Neural progenitor cell (in vitro differentiated cells): ENCODE measurements at regions not wholly inside any gene's neighbourhood (a gene's known extent, or its start where the extent isn't known, plus 50 kb on each side); places are given as distances from the start of the nearest gene placed in this dataset.
A peak's percentile ranks its signal among the peaks of the same experiment; 100 is the strongest.

Experiments
- DNase-seq: peaks from one replicate; pipeline ENCODE4 v3.0.0-alpha.2; 2016; ENCODE audit warnings: low spot score
- H2AFZ ChIP-seq: fragments of 200-600 bp; sonication (generic); replicated peaks from 2 replicates; pipeline ENCODE4 v1.6.1; 2016; ENCODE audit warnings: antibody characterized with exemption
- H3F3A ChIP-seq: fragments of 200-600 bp; sonication (generic); 2 replicates; pipeline ENCODE4 v1.6.1; 2016; ENCODE audit warnings: antibody characterized with exemption, low read depth
- H3K27ac ChIP-seq: fragments of 200-600 bp; sonication (generic); 2 replicates; pipeline ENCODE4 v1.5.1; 2016; ENCODE audit warnings: mild to moderate bottlenecking
- H3K27me3 ChIP-seq: fragments of 200-600 bp; sonication (generic); 2 replicates; pipeline ENCODE4 v1.6.1; 2016; ENCODE audit warnings: mild to moderate bottlenecking, moderate library complexity
- H3K36me3 ChIP-seq: fragments of 200-600 bp; sonication (generic); 2 replicates; pipeline ENCODE4 v1.5.1; 2016
- H3K4me1 ChIP-seq: fragments of 200-600 bp; sonication (generic); 2 replicates; pipeline ENCODE4 v1.6.1; 2016; ENCODE audit warnings: mixed run types
- H3K4me2 ChIP-seq: fragments of 200-600 bp; sonication (generic); 2 replicates; pipeline ENCODE4 v1.6.1; 2016
- H3K4me3 ChIP-seq: fragments of 200-600 bp; sonication (generic); 2 replicates; pipeline ENCODE4 v1.5.1; 2016
- H3K79me2 ChIP-seq: fragments of 200-600 bp; sonication (generic); 2 replicates; pipeline ENCODE4 v1.6.1; 2016; ENCODE audit warnings: low read depth
- H3K9ac ChIP-seq: fragments of 200-600 bp; sonication (generic); 2 replicates; pipeline ENCODE4 v1.6.1; 2016
- H3K9me3 ChIP-seq: fragments of 200-600 bp; sonication (generic); 2 replicates; pipeline ENCODE4 v1.5.1; 2016; ENCODE audit warnings: low read depth
- H4K20me1 ChIP-seq: fragments of 200-600 bp; sonication (generic); 2 replicates; pipeline ENCODE4 v1.6.1; 2016; ENCODE audit warnings: low read depth
- H3K27ac Mint-ChIP-seq: 3 replicates; pipeline ENCODE4 v1.8.0; 2021; ENCODE audit warnings: mixed read lengths
- H3K27me3 Mint-ChIP-seq: 2 replicates; pipeline ENCODE4 v1.8.0; 2022; ENCODE audit warnings: low read depth, mild to moderate bottlenecking, inconsistent platforms, moderate library complexity, mixed read lengths; ENCODE audit not compliant: insufficient read depth
- H3K36me3 Mint-ChIP-seq: 3 replicates; pipeline ENCODE4 v1.8.0; 2021; ENCODE audit warnings: mixed read lengths
- H3K4me1 Mint-ChIP-seq: 3 replicates; pipeline ENCODE4 v1.8.0; 2021; ENCODE audit warnings: mixed read lengths
- H3K4me3 Mint-ChIP-seq: 3 replicates; pipeline ENCODE4 v1.8.0; 2021; ENCODE audit warnings: mild to moderate bottlenecking, moderate library complexity, mixed read lengths
- H3K9me3 Mint-ChIP-seq: 3 replicates; pipeline ENCODE4 v1.8.0; 2020; ENCODE audit warnings: mixed read lengths
- EZH2 ChIP-seq: fragments of 200-600 bp; sonication (generic); IDR thresholded peaks from 2 replicates; pipeline ENCODE4 v1.6.1; 2017; ENCODE audit warnings: antibody characterized with exemption, mild to moderate bottlenecking, moderate library complexity
- EZH2phosphoT487 ChIP-seq: fragments of 200-600 bp; sonication (generic); IDR thresholded peaks from 2 replicates; pipeline ENCODE4 v1.6.1; 2017; ENCODE audit warnings: antibody characterized with exemption
- TF ChIP-seq, protein P1 (sequence below): fragments of 200-600 bp; sonication (generic); IDR thresholded peaks from 2 replicates; pipeline ENCODE4 v1.5.1; 2017; ENCODE audit warnings: antibody characterized with exemption, mild to moderate bottlenecking

DNA sequence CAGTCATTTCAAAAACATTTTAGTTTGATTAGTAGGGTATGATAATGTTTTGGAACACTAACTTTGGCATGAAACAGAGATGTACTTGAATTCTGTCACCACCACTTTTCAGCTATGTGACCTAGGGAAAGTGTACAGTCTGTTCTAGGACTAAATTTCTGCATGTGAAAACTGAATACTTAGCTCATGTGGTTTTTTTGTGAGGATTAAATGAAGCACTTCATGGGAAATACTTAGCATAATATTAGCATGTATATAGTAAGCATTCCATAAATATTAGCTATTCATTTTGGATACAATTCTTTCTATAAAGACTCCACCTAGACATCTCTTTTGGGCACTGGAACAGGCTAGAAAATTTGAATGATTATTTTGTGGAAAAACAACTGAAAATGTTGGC is 1379.4 kb downstream of the RPA4 start:
- Histone ChIP-seq H3K27ac (no peak overlapping the region), H3K36me3 (no peaks in the 10 kb centered on the region), H3K4me1 (no peaks in the 10 kb centered on the region), H3K4me3 (no peak overlapping the region), H3K4me2 (no peak overlapping the region), H4K20me1 (no peaks in the 10 kb centered on the region), H3F3A (no peaks in the 10 kb centered on the region), H3K27me3 (no peaks in the 10 kb centered on the region), H3K79me2 (no peaks in the 10 kb centered on the region), H3K9me3 (no peaks in the 10 kb centered on the region), H3K9ac (no peak overlapping the region), H2AFZ (no peak overlapping the region)
- Mint-ChIP-seq H3K27ac (no peak overlapping the region), H3K4me1 (no peaks in the 10 kb centered on the region), H3K36me3 (peaks cover 4% of the 10 kb centered on the region), H3K9me3 (peaks cover 12% of the 10 kb centered on the region), H3K4me3 (no peak overlapping the region), H3K27me3 (peaks cover 2% of the 10 kb centered on the region)
- TF ChIP-seq, protein P1, sequence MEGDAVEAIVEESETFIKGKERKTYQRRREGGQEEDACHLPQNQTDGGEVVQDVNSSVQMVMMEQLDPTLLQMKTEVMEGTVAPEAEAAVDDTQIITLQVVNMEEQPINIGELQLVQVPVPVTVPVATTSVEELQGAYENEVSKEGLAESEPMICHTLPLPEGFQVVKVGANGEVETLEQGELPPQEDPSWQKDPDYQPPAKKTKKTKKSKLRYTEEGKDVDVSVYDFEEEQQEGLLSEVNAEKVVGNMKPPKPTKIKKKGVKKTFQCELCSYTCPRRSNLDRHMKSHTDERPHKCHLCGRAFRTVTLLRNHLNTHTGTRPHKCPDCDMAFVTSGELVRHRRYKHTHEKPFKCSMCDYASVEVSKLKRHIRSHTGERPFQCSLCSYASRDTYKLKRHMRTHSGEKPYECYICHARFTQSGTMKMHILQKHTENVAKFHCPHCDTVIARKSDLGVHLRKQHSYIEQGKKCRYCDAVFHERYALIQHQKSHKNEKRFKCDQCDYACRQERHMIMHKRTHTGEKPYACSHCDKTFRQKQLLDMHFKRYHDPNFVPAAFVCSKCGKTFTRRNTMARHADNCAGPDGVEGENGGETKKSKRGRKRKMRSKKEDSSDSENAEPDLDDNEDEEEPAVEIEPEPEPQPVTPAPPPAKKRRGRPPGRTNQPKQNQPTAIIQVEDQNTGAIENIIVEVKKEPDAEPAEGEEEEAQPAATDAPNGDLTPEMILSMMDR, result no peak
- no peak for TF ChIP-seq EZH2phosphoT487
- no peak for TF ChIP-seq EZH2
- no peak for DNase-seq

DNA sequence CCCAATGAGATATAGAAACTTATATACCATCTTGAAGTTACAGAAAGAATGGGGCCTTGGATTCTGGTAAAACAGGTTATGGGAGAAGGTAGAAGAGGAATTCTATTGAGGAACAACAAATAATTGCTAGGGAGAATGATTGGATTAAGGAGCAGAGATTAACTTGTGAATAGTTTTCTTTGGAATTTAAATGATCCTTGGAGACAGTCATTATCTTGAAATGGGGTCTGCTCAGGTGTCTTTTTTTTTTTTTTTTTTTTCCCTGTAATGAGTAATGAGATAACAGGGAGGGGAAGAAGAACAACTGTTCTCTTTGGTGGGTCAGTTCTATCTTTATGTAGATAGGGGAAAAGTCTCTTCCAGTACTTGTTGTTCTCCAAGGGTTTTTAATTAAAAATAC is 1406.0 kb downstream of the RPA4 start:
- Histone ChIP-seq H4K20me1 (no peaks in the 10 kb centered on the region), H3K27me3 (no peaks in the 10 kb centered on the region), H3K79me2 (no peaks in the 10 kb centered on the region), H3K27ac (no peak overlapping the region), H3F3A (peaks cover 6% of the 10 kb centered on the region), H3K4me1 (peaks cover 25% of the 10 kb centered on the region), H3K4me2 (no peak overlapping the region), H3K4me3 (no peak overlapping the region), H2AFZ (no peak overlapping the region), H3K36me3 (no peaks in the 10 kb centered on the region), H3K9ac (no peak overlapping the region), H3K9me3 (no peaks in the 10 kb centered on the region)
- Mint-ChIP-seq H3K9me3 (peaks cover 4% of the 10 kb centered on the region), H3K27ac (no peak overlapping the region), H3K4me1 (no peaks in the 10 kb centered on the region), H3K27me3 (no peaks in the 10 kb centered on the region), H3K36me3 (no peaks in the 10 kb centered on the region), H3K4me3 (no peak overlapping the region)
- DNase-seq, result peak; percentile 8
- TF ChIP-seq EZH2 (no peak), EZH2phosphoT487 (no peak)
- TF ChIP-seq, protein P1, result no peak

DNA sequence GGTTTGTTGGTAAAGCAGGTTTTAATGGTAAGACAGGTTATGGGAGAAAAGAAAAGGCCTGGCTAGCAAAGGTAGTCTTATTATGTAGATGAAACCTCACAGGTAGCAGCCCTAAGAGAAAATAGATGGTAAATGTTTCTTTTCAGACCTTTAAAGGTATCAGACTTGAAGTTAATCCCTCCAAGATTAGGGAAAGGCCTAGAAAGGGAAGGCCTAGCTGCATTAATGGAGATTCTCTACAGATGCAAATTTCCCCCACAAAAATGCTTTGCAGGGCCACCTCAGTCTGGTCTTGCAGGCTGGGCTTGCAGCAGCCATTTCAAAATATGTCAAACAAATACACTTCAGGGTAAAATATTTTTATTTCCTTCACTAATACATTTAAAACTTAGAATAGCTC is 1410.6 kb downstream of the RPA4 start:
- no peak overlapping the region for H3K27ac ChIP-seq

More for the DNA sequence above, 1410.6 kb downstream of the RPA4 start:
- Mint-ChIP-seq H3K4me1 (no peaks in the 10 kb centered on the region), H3K36me3 (no peaks in the 10 kb centered on the region), H3K27me3 (no peaks in the 10 kb centered on the region), H3K4me3 (no peak overlapping the region), H3K27ac (no peak overlapping the region), H3K9me3 (peaks cover 4% of the 10 kb centered on the region)
- H3K4me3 ChIP-seq, result no peak overlapping the region
- TF ChIP-seq EZH2phosphoT487, result no peak
- TF ChIP-seq EZH2, result no peak
- TF ChIP-seq, protein P1, result no peak
- DNase-seq, result no peak
- H4K20me1 ChIP-seq, result no peaks in the 10 kb centered on the region
- peaks cover 6% of the 10 kb centered on the region for H3F3A ChIP-seq
- H3K4me1 ChIP-seq, result peaks cover 23% of the 10 kb centered on the region
- no peaks in the 10 kb centered on the region for H3K9me3 ChIP-seq
- no peak overlapping the region for H3K4me2 ChIP-seq
- no peaks in the 10 kb centered on the region for H3K36me3 ChIP-seq
- H3K27me3 ChIP-seq, result no peaks in the 10 kb centered on the region
- H3K9ac ChIP-seq, result no peak overlapping the region
- H3K79me2 ChIP-seq, result no peaks in the 10 kb centered on the region
- H2AFZ ChIP-seq, result peak overlapping the region; percentile 76
